GM10266 (cell line): ENCODE measurements at regions not wholly inside any gene's neighbourhood (a gene's known extent, or its start where the extent isn't known, plus 50 kb on each side); places are given as distances from the start of the nearest gene placed in this dataset.

ENCODE experiments used
- DNase-seq: peaks from one replicate; pipeline ENCODE4 v3.0.0; 2012; ENCODE audit errors: extremely low spot score
- CTCF ChIP-seq: IDR thresholded peaks from 2 replicates; pipeline ENCODE4 v1.5.1; 2012; ENCODE audit warnings: mild to moderate bottlenecking, low read depth; ENCODE audit not compliant: control insufficient read depth, insufficient read depth; ENCODE audit errors: missing control alignments

- DNase-seq: no peak
- TF ChIP-seq CTCF: no peak
Measured at GRCh38 chr16:17858061-17858460, 387.3 kb upstream of the XYLT1 start.

GRCh38 chr16:17853958-17854357 lies 383.2 kb upstream of the XYLT1 start:
- DNase-seq: no peak
- no peak for TF ChIP-seq CTCF

- no peak for DNase-seq
- no peak for TF ChIP-seq CTCF
Measured at GRCh38 chr16:17852977-17853702, 382.4 kb upstream of the XYLT1 start.

GRCh38 chr16:17850581-17851250 lies 380.0 kb upstream of the XYLT1 start:
- DNase-seq: no peak
- TF ChIP-seq CTCF: no peak

GRCh38 chr16:17847234-17847795 lies 376.6 kb upstream of the XYLT1 start:
- TF ChIP-seq CTCF: no peak
- DNase-seq: no peak

GRCh38 chr16:17846030-17846429 lies 375.3 kb upstream of the XYLT1 start:
- DNase-seq: no peak
- no peak for TF ChIP-seq CTCF

- TF ChIP-seq CTCF: no peak
- DNase-seq: no peak
Measured at GRCh38 chr16:17845031-17845430, 374.3 kb upstream of the XYLT1 start.
